Fibroblast of villous mesenchyme (primary cell): ENCODE measurements at regions not wholly inside any gene's neighbourhood (a gene's known extent, or its start where the extent isn't known, plus 50 kb on each side); places are given as distances from the start of the nearest gene placed in this dataset.

Experiments
- DNase-seq: peaks from one replicate; pipeline ENCODE4 v3.0.0-alpha.2; 2010; ENCODE audit warnings: low read depth
- H3K4me3 ChIP-seq: 2 replicates; pipeline ENCODE4 v1.5.1; 2011; ENCODE audit warnings: low read depth, mild to moderate bottlenecking, low read length
- CTCF ChIP-seq: IDR thresholded peaks from 2 replicates; pipeline ENCODE4 v1.5.1; 2012; ENCODE audit warnings: low read depth, mild to moderate bottlenecking, low read length; ENCODE audit not compliant: insufficient read depth

- no peak overlapping the region for H3K4me3 ChIP-seq
- TF ChIP-seq CTCF, result no peak
- DNase-seq, result peak; percentile 37
Measured at GRCh38 chr1:222127526-222128152, 385.8 kb upstream of the DUSP10 start.

- no peak for DNase-seq
- H3K4me3 ChIP-seq, result no peak overlapping the region
- TF ChIP-seq CTCF, result no peak
Measured at GRCh38 chr1:222127096-222127495, 385.2 kb upstream of the DUSP10 start.

- no peak for DNase-seq
- H3K4me3 ChIP-seq, result no peak overlapping the region
- no peak for TF ChIP-seq CTCF
Measured at GRCh38 chr1:222126052-222126451, 384.2 kb upstream of the DUSP10 start.

- H3K4me3 ChIP-seq, result no peak overlapping the region
- peak; percentile 47 for TF ChIP-seq CTCF
- no peak for DNase-seq
Measured at GRCh38 chr1:222124602-222125001, 382.7 kb upstream of the DUSP10 start.

GRCh38 chr1:222123111-222123510 is 381.2 kb upstream of the DUSP10 start:
- no peak for DNase-seq
- no peak for TF ChIP-seq CTCF
- H3K4me3 ChIP-seq, result no peak overlapping the region

GRCh38 chr1:222117809-222118208 is 375.9 kb upstream of the DUSP10 start:
- TF ChIP-seq CTCF, result no peak
- no peak overlapping the region for H3K4me3 ChIP-seq
- DNase-seq, result no peak

DNA sequence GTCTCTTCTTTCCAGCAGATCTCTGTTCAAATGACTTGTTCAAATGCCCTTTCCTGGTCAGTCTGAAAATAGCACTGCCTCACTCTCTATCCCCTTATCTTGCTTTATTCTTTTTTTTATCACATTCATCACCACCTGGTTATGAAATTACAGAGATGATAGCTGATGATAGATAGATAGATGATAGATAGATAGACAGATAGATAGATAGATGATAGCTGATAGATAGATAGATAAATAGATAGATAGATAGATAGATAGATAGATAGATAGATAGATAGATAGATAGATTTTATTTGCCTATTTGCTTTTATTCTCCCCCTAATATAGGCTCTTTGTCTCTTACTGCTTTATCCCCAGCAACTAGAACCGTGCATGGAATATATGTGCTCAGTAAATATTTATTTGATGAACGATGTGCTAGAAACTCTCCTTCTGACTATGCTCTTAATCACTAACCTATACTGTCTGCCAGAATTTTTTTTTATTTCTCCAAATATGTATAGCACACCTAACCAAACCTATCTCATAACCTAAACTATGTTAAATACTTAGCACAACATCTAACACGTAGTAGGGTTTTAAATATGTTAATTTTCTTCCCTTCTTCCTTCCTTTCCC is 372.8 kb upstream of the DUSP10 start:
- H3K4me3 ChIP-seq, result no peak overlapping the region
- TF ChIP-seq CTCF, result no peak
- no peak for DNase-seq
